ENCODE measurements at regions not wholly inside any gene's neighbourhood (a gene's known extent, or its start where the extent isn't known, plus 50 kb on each side); places are given as distances from the start of the nearest gene placed in this dataset.

DNA sequence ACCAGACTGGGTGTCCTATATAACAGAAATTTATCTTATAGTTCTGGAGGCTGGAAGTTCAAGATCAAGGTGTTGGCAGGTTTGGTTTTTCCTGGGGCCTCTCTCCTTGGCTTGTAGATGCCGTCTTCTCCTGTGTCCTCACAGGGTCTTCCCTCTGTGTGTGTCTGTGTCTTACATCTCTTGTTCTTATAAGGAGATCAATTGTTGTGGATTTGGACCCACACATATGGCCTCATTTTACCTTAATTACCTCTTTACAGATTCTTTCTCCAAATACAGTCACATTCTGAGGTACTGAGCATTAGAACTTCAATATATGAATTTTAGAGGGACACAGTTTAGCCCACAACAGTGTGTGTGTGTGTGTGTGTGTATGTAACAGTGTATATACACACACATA is 74.5 kb downstream of the EDN1 start:
- Histone ChIP-seq H3K4me2 (ENCODE audit: insufficient read depth in 1 of 2, low read depth in 2 of 2, low read length in 2 of 2) (no peak overlapping the region), H3K27ac (ENCODE audit: low read depth, low read length) (no peak overlapping the region), H3K36me3 (ENCODE audit: control insufficient read depth in 2 of 4, insufficient read depth in 4 of 4, low read length in 3 of 4) (no peaks in the 10 kb centered on the region), H3K14ac (ENCODE audit: insufficient read length) (no peak overlapping the region), H2AK5ac (ENCODE audit: low read depth, low read length) (no peak overlapping the region), H4K5ac (ENCODE audit: insufficient read length, low read depth, low read length) (no peak overlapping the region), H2BK15ac (ENCODE audit: low read length) (no peak overlapping the region), H3K4ac (replicated peaks; ENCODE audit: insufficient read length, low read depth, low read length) (no peak overlapping the region), H3K9me3 (ENCODE audit: insufficient read depth in 2 of 2, low read depth in 1 of 2, low read length in 1 of 2) (no peaks in the 10 kb centered on the region), H4K20me1 (replicated peaks in 1 of 2; ENCODE audit: control insufficient read depth in 1 of 2, insufficient read depth in 2 of 2, low read length in 2 of 2) (no peaks in the 10 kb centered on the region), H2BK120ac (replicated peaks; ENCODE audit: low read depth, low read length) (no peak overlapping the region), H3K4me1 (replicated peaks in 1 of 4; ENCODE audit: control insufficient read depth in 3 of 4, insufficient read depth in 4 of 4, low read length in 3 of 4) (peaks cover 0 to 8% (median under 1%) of the 10 kb centered on the region in 4 experiments; a peak in 4 of 7 replicates), H3K79me1 (ENCODE audit: low read depth, low read length) (no peaks in the 10 kb centered on the region), H3K56ac (replicated peaks; ENCODE audit: insufficient read length, low read depth, low read length) (no peak overlapping the region), H3K23ac (ENCODE audit: insufficient read length) (no peak overlapping the region), H3K23me2 (ENCODE audit: low read depth, low read length) (no peaks in the 10 kb centered on the region), H4K8ac (ENCODE audit: extremely low read depth, insufficient read depth, low read length) (no peak overlapping the region), H2BK12ac (ENCODE audit: low read depth, low read length) (no peak overlapping the region), H3K9ac (replicated peaks in 1 of 4; ENCODE audit: extremely low read depth in 1 of 4, low read depth in 3 of 4, low read length in 3 of 4) (no peak overlapping the region), H3K4me3 (ENCODE audit: extremely low read depth in 1 of 4, insufficient read depth in 2 of 4, low read depth in 3 of 4, low read length in 4 of 4) (no peak overlapping the region), H3K27me3 (replicated peaks in 1 of 4; ENCODE audit: control insufficient read depth in 3 of 4, extremely low read depth in 1 of 4, insufficient read depth in 3 of 4, low read length in 3 of 4) (no peaks in the 10 kb centered on the region), H2AFZ (ENCODE audit: low read length) (no peak overlapping the region), H3K79me2 (ENCODE audit: control insufficient read depth in 1 of 2, insufficient read depth in 2 of 2, low read length in 2 of 2) (no peaks in the 10 kb centered on the region), H2BK20ac (ENCODE audit: low read length) (no peak overlapping the region; the same call in 1 of the 2 replicates), H3K18ac (ENCODE audit: extremely low read depth, low read length) (no peak overlapping the region), H2BK5ac (ENCODE audit: low read depth, low read length) (no peak overlapping the region), H4K91ac (replicated peaks; ENCODE audit: insufficient read length, low read length) (no peak overlapping the region)
- POLR2A ChIA-PET (ENCODE audit: partially characterized antibody), result interaction anchor here (0.6 kb wide), 1 partner anchor 727 kb away, joined by 4 read pairs; no protein-coding TSS in a partner anchor
- FAIRE-seq, result no peak
- 91% methylated on average over 1 of the region's 1 CpG; no CpG with 5 or more reads in 1 of the 2 experiments for WGBS, 2 experiments (ENCODE audit: extremely low coverage in 1 of 2, insufficient coverage in 1 of 2, insufficient read length in 1 of 2, insufficient replicate concordance in 2 of 2, low coverage in 1 of 2, low lambda C conversion rate in 2 of 2, missing lambda C conversion rate in 1 of 2)
- DNase-seq (ENCODE audit: low read depth in 1 of 2, low spot score in 2 of 2), result no peak
- CTCF ChIA-PET (ENCODE audit: partially characterized antibody), result no interaction called here
- TF ChIP-seq MAFK (IDR thresholded peaks at IDR 0.05; ENCODE audit: low read depth, low read length) (no peak), TBP (IDR thresholded peaks at IDR 0.05; ENCODE audit: low read depth, low read length) (no peak), PHF8 (conservative IDR thresholded peaks at IDR 0.05; ENCODE audit: low read depth, low read length) (no peak), RAD21 (IDR thresholded peaks at IDR 0.05 in 1 of 2, conservative IDR thresholded peaks at IDR 0.05 in 1 of 2; ENCODE audit: low read depth in 2 of 2, low read length in 2 of 2) (no peak), POU5F1 (IDR thresholded peaks at IDR 0.05; ENCODE audit: low read depth, low read length) (no peak), BRCA1 (IDR thresholded peaks at IDR 0.05; ENCODE audit: low read depth, low read length) (no peak), GTF2F1 (IDR thresholded peaks at IDR 0.05; ENCODE audit: borderline replicate concordance, low read depth, low read length) (no peak), BACH1 (IDR thresholded peaks at IDR 0.05; ENCODE audit: low read length) (no peak), NRF1 (IDR thresholded peaks at IDR 0.05; ENCODE audit: low read depth, low read length) (no peak), KDM4A (IDR thresholded peaks at IDR 0.05; ENCODE audit: low read depth, low read length, severe bottlenecking) (no peak), EP300 (IDR thresholded peaks at IDR 0.05; ENCODE audit: borderline replicate concordance in 1 of 2, low read depth in 2 of 2, low read length in 2 of 2) (no peak), RXRA (IDR thresholded peaks at IDR 0.05; ENCODE audit: insufficient read depth, low read depth, low read length) (no peak), CEBPB (IDR thresholded peaks at IDR 0.05; ENCODE audit: low read depth, low read length) (no peak), SP2 (IDR thresholded peaks at IDR 0.05; ENCODE audit: low read length) (no peak), SIN3A (conservative IDR thresholded peaks at IDR 0.05 in 1 of 2, IDR thresholded peaks at IDR 0.05 in 1 of 2; ENCODE audit: low read depth in 1 of 2, low read length in 2 of 2) (no peak)

All from H1 (cell line).